ENCODE measurements at regions not wholly inside any gene's neighbourhood (a gene's known extent, or its start where the extent isn't known, plus 50 kb on each side); places are given as distances from the start of the nearest gene placed in this dataset.

DNA sequence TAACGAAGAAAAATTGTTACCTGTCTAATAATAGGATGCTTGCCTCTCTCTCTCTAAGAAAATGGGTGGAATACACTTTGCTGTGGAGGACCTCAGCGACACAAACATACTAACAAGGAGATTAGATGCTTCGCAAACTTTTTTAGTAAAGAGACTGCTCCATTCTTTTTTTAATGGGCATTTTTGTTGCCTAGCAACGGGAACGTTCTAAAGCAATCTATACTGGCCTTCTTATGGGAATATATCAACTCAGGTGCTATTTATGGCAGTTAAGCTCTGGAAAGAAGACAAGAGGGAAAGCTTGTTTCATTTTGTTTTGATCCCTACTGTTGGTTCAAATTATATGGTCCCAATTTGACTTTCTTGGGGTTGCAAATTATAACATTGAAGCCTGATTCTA is 86.8 kb upstream of the CBLN2 start:
- intact Hi-C loops (cut with micrococcal nuclease; ENCODE audit: unreplicated experiment) = no loop called here
- no peaks in the 10 kb centered on the region for H3K9me2 ChIP-seq (ENCODE audit: insufficient read depth, low read length)
- no peak overlapping the region for H2AFZ ChIP-seq (ENCODE audit: low read length)
- H3K36me3 ChIP-seq (ENCODE audit: insufficient read depth, low read length) = no peaks in the 10 kb centered on the region
- no peak overlapping the region for H3K4me3 ChIP-seq (ENCODE audit: low read depth, low read length, poor library complexity, severe bottlenecking)
- TF ChIP-seq, protein P1, sequence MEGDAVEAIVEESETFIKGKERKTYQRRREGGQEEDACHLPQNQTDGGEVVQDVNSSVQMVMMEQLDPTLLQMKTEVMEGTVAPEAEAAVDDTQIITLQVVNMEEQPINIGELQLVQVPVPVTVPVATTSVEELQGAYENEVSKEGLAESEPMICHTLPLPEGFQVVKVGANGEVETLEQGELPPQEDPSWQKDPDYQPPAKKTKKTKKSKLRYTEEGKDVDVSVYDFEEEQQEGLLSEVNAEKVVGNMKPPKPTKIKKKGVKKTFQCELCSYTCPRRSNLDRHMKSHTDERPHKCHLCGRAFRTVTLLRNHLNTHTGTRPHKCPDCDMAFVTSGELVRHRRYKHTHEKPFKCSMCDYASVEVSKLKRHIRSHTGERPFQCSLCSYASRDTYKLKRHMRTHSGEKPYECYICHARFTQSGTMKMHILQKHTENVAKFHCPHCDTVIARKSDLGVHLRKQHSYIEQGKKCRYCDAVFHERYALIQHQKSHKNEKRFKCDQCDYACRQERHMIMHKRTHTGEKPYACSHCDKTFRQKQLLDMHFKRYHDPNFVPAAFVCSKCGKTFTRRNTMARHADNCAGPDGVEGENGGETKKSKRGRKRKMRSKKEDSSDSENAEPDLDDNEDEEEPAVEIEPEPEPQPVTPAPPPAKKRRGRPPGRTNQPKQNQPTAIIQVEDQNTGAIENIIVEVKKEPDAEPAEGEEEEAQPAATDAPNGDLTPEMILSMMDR (conservative IDR thresholded peaks at IDR 0.05; ENCODE audit: low read length) = no peak
- no peak for TF ChIP-seq EZH2phosphoT487 (IDR thresholded peaks at IDR 0.05; ENCODE audit: borderline replicate concordance, low read depth, low read length)
- H3K27ac ChIP-seq (ENCODE audit: low read depth, low read length, poor library complexity, severe bottlenecking) = no peak overlapping the region
- DNase-seq (ENCODE audit: low spot score) = no peak
- ChIA-PET POLR2A (no interaction called here), CTCF (ENCODE audit: unreplicated experiment) (no interaction called here)
- H3K4me2 ChIP-seq (ENCODE audit: low read length) = no peak overlapping the region
- H3K79me2 ChIP-seq (ENCODE audit: insufficient read depth, low read depth, low read length) = no peaks in the 10 kb centered on the region
- H3K9me3 ChIP-seq (ENCODE audit: low read length) = no peaks in the 10 kb centered on the region
- H3K4me1 ChIP-seq (ENCODE audit: insufficient read depth, low read length, poor library complexity, severe bottlenecking) = no peaks in the 10 kb centered on the region
- H4K20me1 ChIP-seq (ENCODE audit: insufficient read depth, low read length) = no peaks in the 10 kb centered on the region
- no TSS peak for BruUV-seq (replicated peaks)

DNA sequence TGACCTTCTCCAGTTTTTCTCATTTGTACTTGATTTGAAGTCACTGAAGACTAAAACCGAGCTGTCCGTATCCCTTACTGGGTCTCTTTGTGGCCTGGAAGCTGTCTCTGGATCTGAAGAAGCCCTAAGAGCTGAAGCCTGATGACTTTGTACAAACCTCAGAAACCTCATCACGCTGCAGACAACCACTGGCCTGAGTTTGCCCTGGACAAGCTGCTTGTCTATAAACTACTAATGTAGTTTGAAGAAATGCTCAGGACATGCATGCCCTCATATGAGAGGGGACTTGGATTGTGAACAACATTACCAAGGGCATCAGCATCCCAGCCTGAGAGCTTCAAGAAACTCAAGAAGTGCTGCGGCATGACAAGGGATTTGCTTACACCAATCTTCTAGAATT is 79.3 kb upstream of the CBLN2 start:
- no peaks in the 10 kb centered on the region for H3K9me3 ChIP-seq (ENCODE audit: low read length)

GRCh38 chr18:72613534-72613930 is 69.4 kb upstream of the CBLN2 start:
- no peaks in the 10 kb centered on the region for H3K36me3 ChIP-seq (ENCODE audit: insufficient read depth, low read length)
- H3K4me1 ChIP-seq (ENCODE audit: insufficient read depth, low read length, poor library complexity, severe bottlenecking) = no peaks in the 10 kb centered on the region
- H4K20me1 ChIP-seq (ENCODE audit: insufficient read depth, low read length) = no peaks in the 10 kb centered on the region
- no peaks in the 10 kb centered on the region for H3K9me3 ChIP-seq (ENCODE audit: low read length)
- TF ChIP-seq, protein P1 (conservative IDR thresholded peaks at IDR 0.05; ENCODE audit: low read length) = no peak
- TF ChIP-seq EZH2phosphoT487 (IDR thresholded peaks at IDR 0.05; ENCODE audit: borderline replicate concordance, low read depth, low read length) = no peak
- H3K4me3 ChIP-seq (ENCODE audit: low read depth, low read length, poor library complexity, severe bottlenecking) = no peak overlapping the region
- H2AFZ ChIP-seq (ENCODE audit: low read length) = no peak overlapping the region
- intact Hi-C loops (cut with micrococcal nuclease; ENCODE audit: unreplicated experiment) = no loop called here
- POLR2A ChIA-PET = interaction anchor here (0.9 kb wide), 1 partner anchor 1119 kb away, joined by 4 read pairs; no protein-coding TSS in a partner anchor
- H3K9me2 ChIP-seq (ENCODE audit: insufficient read depth, low read length) = no peaks in the 10 kb centered on the region
- no peak overlapping the region for H3K4me2 ChIP-seq (ENCODE audit: low read length)
- no peaks in the 10 kb centered on the region for H3K79me2 ChIP-seq (ENCODE audit: insufficient read depth, low read depth, low read length)
- CTCF ChIA-PET (ENCODE audit: unreplicated experiment) = no interaction called here
- BruUV-seq (replicated peaks) = no TSS peak
- no peak overlapping the region for H3K27ac ChIP-seq (ENCODE audit: low read depth, low read length, poor library complexity, severe bottlenecking)
- no peak for DNase-seq (ENCODE audit: low spot score)

More for the DNA sequence above, 79.3 kb upstream of the CBLN2 start:
- ChIA-PET POLR2A (no interaction called here), CTCF (ENCODE audit: unreplicated experiment) (no interaction called here)
- H3K9me2 ChIP-seq (ENCODE audit: insufficient read depth, low read length) = no peaks in the 10 kb centered on the region
- no TSS peak for BruUV-seq (replicated peaks)
- no peaks in the 10 kb centered on the region for H4K20me1 ChIP-seq (ENCODE audit: insufficient read depth, low read length)
- no peaks in the 10 kb centered on the region for H3K4me1 ChIP-seq (ENCODE audit: insufficient read depth, low read length, poor library complexity, severe bottlenecking)
- no peak overlapping the region for H3K27ac ChIP-seq (ENCODE audit: low read depth, low read length, poor library complexity, severe bottlenecking)
- H2AFZ ChIP-seq (ENCODE audit: low read length) = no peak overlapping the region
- no peaks in the 10 kb centered on the region for H3K36me3 ChIP-seq (ENCODE audit: insufficient read depth, low read length)
- intact Hi-C loops (cut with micrococcal nuclease; ENCODE audit: unreplicated experiment) = no loop called here
- DNase-seq (ENCODE audit: low spot score) = no peak
- H3K4me2 ChIP-seq (ENCODE audit: low read length) = no peak overlapping the region
- TF ChIP-seq, protein P1 (conservative IDR thresholded peaks at IDR 0.05; ENCODE audit: low read length) = no peak
- TF ChIP-seq EZH2phosphoT487 (IDR thresholded peaks at IDR 0.05; ENCODE audit: borderline replicate concordance, low read depth, low read length) = no peak
- no peak overlapping the region for H3K4me3 ChIP-seq (ENCODE audit: low read depth, low read length, poor library complexity, severe bottlenecking)
- H3K79me2 ChIP-seq (ENCODE audit: insufficient read depth, low read depth, low read length) = no peaks in the 10 kb centered on the region

All from OCI-LY7 (cell line).